ENCODE measurements at regions not wholly inside any gene's neighbourhood (a gene's known extent, or its start where the extent isn't known, plus 50 kb on each side); places are given as distances from the start of the nearest gene placed in this dataset.

DNA sequence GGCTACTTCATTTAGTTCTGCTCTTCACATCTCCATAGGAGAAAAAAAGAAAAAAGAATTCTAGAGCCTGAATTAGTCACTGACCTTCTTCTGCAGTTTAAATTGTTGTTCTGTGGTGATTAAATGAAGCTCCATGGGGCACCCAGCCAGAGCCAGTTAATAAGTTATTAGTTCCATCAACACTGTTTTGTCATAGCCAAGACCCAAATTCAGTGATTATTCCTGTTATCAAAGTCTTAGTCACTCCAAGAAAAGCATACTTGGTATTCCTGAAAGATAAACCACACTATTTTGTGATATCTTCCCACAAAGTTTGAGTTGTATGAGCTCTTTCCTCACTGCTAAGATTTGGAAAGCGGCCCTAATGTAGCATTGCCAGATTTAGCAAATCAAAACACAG lies 134.8 kb upstream of the RGMB start:
- DNase-seq (no peak), ATAC-seq (no peak)
- intact Hi-C loops (cut with DNase I, micrococcal nuclease), result no loop called here

GRCh38 chr5:98639274-98639673 lies 134.2 kb upstream of the RGMB start:
- DNase-seq (no peak), ATAC-seq (no peak)
- intact Hi-C loops (cut with DNase I, micrococcal nuclease), result no loop called here

- intact Hi-C loops (cut with DNase I, micrococcal nuclease), result no loop called here
- DNase-seq (no peak), ATAC-seq (no peak)
Measured at GRCh38 chr5:98641671-98642070, 131.8 kb upstream of the RGMB start.

- DNase-seq (no peak), ATAC-seq (no peak)
- intact Hi-C loops (cut with DNase I, micrococcal nuclease), result no loop called here
Measured at GRCh38 chr5:98643569-98643968, 129.9 kb upstream of the RGMB start.

- ATAC-seq, result no peak
- intact Hi-C loops (cut with DNase I, micrococcal nuclease), result no loop called here
Measured at GRCh38 chr5:98651715-98652114, 121.7 kb upstream of the RGMB start.

DNA sequence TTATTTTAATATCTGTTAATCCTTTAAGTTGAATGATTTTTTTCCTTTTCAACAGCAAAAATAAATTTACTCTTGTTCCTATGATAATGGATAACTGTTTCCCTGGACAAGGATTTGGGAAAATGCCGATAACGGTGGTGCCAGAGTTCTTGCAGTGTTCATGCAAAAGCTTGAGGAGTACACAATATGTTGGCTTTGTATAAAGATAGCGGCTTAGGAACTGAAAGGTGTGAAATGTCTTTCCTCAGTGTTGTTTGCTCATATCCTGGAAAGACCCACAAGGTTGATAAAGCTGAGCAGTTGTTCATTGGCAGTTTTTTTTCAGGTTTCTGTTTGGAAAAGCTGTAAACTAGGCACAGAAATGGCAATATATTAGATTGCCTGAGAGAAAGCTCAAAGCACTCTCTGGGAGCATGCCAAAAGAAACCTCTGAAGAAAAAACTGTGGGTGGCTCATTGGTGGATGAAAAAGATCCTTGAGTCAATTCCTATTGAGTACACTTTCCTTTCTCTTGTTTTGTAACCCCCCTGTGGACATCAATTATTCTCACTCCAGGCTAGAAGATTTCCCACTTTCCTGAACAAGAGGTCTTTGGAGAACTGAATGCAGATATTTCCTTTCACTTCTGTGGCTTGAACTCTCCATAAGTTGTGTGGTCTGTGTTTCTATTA lies 117.2 kb upstream of the RGMB start:
- DNase-seq, result no peak
- no peak for ATAC-seq
- intact Hi-C loops (cut with DNase I, micrococcal nuclease), result no loop called here

More at GRCh38 chr5:98651715-98652114, 121.7 kb upstream of the RGMB start:
- no peak for DNase-seq

GRCh38 chr5:98656796-98657195 lies 116.7 kb upstream of the RGMB start:
- intact Hi-C loops (cut with DNase I, micrococcal nuclease), result no loop called here

GRCh38 chr5:98657559-98657958 lies 115.9 kb upstream of the RGMB start:
- intact Hi-C loops (cut with DNase I, micrococcal nuclease), result no loop called here
- DNase-seq, result no peak
- ATAC-seq, result no peak

More at GRCh38 chr5:98656796-98657195, 116.7 kb upstream of the RGMB start:
- no peak for ATAC-seq
- DNase-seq, result no peak

DNA sequence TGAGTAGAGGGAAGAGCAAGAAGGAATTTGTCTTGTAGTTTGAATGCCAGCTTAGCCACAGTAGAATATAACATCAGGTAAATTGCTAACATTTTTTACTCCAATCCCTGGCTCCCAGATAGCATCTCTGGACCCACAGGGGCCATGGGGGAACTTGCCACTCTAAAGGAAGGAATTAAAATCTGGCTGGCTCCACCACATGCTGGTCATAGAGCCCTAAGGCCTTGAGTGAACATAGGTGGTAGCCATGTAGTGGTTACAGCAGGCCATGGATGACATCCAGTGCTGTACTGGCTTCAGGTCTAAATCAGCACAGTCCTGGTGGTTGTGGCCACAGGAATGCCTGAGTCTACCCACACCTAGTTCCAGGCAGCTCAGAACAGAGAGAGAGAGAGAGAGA lies 109.9 kb upstream of the RGMB start:
- no peak for DNase-seq
- intact Hi-C loops (cut with DNase I, micrococcal nuclease), result no loop called here
- no peak for ATAC-seq

- no peak for ATAC-seq
- no peak for DNase-seq
- intact Hi-C loops (cut with DNase I, micrococcal nuclease), result no loop called here
Measured at GRCh38 chr5:98664736-98665135, 108.7 kb upstream of the RGMB start.

DNA sequence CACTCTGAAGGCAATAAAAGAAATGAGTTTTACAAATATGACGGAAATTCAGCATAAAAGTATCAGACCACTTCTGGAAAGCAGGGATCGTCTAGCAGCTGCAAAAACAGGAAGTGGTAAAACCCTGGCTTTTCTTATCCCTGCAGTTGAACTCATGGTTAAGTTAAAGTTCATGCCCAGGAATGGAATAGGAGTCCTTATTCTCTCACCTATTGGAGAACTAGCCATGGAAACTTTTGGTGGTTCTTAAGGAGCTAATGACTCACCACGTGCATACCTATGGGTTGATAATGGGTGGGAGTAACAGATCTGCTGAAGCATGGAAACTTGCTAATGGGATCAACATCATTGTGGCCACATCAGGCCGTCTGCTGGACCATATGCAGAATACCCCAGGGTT lies 93.5 kb upstream of the RGMB start:
- intact Hi-C loops (cut with DNase I, micrococcal nuclease), result no loop called here
- DNase-seq, result no peak
- no peak for ATAC-seq

DNA sequence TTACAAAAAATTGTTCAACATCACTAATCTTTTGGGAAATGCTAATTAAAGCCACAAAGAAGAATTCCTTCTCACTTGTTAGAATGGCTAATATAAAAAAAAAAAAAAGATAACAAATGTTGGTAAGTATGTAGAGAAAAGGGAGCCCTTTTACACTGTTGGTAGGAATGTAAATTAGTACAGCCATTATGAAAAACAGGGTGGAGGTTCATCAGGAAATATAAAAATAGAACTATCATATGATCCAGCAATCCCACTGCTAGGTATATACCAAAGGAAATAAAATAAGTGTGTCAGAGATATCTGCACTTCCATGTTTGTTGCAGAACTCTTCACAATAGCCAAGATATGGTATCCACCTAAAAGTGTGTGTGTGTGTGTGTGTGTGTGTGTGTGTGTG lies 83.5 kb upstream of the RGMB start:
- DNase-seq (no peak), ATAC-seq (no peak)
- intact Hi-C loops (cut with DNase I, micrococcal nuclease), result no loop called here

DNA sequence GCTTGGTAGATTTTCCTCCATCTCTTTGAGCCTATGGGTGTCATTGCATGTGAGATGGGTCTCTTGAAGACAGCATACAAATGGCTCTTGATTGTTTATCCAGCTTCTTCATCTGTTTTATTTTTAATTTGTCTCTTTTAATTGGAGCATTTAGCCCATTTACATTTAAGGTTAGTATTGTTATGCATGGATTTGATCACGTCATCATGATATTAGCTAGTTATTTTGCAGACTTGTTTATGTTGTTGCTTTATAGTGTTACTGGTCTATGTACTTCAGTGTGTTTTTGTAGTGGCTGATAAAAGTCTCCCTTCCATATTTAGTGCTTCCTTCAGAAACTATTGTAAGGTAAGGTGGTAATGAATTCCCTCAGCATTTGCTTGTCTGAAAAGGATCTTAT lies 78.6 kb upstream of the RGMB start:
- DNase-seq, result no peak
- no peak for ATAC-seq
- intact Hi-C loops (cut with DNase I, micrococcal nuclease), result no loop called here

DNA sequence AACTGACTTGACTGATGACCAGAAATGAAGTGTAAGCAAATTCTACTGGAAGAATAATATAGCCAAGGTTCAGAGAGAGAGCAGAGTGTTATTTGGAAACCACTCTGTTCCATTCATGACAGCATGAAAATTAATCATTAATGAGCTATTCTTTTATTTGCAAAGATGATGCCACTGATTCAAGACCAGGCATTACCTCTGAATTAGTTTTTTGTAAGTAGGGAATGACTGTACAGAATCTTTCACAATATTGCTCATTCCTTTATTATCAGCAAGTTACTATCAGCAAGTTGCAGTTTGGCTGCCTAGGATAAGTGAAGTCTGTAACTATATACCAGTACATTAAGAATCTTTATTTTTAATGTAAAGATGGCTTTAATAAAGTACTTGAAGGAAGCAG lies 75.1 kb upstream of the RGMB start:
- intact Hi-C loops (cut with DNase I, micrococcal nuclease), result no loop called here
- ATAC-seq, result no peak
- no peak for DNase-seq

DNA sequence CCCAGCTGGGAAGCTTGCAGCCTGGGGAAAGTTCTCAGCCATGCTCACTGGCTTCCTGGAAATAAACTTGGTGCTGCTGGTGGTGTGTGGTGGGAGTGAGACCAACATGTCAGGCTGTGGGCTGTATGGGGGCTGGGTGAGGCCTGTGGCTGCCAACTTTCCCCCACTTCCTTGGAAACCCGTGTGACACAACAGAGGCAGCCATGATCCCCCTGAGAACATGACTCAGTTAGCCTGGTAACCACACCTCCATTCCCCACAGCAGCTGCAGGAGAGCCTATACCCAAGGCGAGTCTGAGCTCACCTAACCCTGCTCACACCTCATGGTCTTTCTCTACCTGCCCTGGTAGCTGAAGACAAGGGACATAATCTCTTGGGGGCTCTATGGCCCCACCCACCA lies 72.7 kb upstream of the RGMB start:
- ATAC-seq (no peak), DNase-seq (no peak)
- intact Hi-C loops (cut with DNase I, micrococcal nuclease), result no loop called here

DNA sequence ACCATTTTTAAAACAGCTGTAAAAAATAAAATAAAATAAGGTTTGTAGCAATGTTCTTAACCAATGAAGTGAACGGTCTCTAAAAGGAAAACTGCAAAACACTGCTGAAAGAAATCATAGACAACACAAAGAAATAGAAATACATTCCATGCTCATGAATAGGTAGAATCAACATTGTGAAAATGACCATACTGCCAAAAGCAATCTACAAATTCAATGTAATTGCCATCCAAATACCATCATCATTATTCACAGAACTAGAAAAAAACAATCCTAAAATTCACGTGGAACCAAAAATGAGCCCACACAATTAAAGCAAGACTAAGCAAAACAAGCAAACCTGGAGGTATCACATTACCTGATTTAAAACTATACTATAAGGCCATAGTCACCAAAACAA lies 67.6 kb upstream of the RGMB start:
- no peak for DNase-seq
- intact Hi-C loops (cut with DNase I, micrococcal nuclease), result no loop called here
- ATAC-seq, result no peak

GRCh38 chr5:98709681-98710080 lies 63.8 kb upstream of the RGMB start:
- intact Hi-C loops (cut with DNase I, micrococcal nuclease), result no loop called here
- DNase-seq (no peak), ATAC-seq (no peak)

DNA sequence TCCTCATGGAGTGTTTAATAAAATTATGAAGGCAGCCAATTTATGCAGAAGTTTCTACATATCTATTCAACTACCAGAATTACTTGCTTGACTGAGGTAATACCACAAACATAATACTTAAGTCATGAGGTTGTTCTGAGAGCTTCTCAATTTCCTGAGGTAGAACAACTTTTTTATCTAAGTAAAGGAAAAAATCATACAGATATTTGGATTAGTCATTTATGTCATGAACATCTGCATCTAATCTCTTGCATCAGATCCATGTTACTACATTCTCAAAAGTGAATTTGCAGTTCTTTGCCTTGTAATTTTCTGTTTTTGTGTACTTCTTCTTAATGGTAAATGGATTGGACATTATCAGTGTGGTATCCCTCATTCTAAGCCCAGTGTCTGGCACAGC lies 60.4 kb upstream of the RGMB start:
- ATAC-seq (no peak), DNase-seq (no peak)
- intact Hi-C loops (cut with DNase I, micrococcal nuclease), result no loop called here

- DNase-seq (no peak), ATAC-seq (no peak)
- intact Hi-C loops (cut with DNase I, micrococcal nuclease), result no loop called here
Measured at GRCh38 chr5:98713856-98714255, 59.6 kb upstream of the RGMB start.

DNA sequence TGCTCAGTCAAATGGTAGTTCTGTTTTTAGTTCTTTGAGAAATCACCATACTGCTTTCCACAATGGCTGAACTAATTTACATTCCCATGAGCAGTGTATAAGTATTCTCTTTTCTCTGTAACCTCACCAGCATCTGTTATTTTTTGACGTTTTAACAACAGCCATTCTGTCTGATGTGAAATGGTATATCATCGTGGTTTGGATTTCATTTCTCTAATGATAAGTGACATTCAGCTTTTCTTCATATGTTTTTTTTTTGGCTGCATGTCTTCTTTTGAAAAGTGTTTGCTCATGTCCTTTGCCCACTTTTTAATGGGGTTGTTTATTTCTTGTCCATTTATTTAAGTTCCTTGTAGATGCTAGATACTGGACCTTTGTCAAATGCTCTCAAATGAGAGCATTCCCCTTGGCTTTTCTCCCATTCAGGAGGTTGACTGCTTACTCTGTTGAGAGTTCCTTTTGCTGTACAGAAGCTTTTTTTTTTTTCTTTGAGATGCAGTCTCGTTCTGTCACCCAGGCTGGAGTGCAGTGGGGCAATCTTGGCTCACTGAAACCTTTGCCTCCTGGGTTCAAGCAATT lies 58.7 kb upstream of the RGMB start:
- intact Hi-C loops (cut with DNase I, micrococcal nuclease), result no loop called here
- DNase-seq (no peak), ATAC-seq (no peak)

DNA sequence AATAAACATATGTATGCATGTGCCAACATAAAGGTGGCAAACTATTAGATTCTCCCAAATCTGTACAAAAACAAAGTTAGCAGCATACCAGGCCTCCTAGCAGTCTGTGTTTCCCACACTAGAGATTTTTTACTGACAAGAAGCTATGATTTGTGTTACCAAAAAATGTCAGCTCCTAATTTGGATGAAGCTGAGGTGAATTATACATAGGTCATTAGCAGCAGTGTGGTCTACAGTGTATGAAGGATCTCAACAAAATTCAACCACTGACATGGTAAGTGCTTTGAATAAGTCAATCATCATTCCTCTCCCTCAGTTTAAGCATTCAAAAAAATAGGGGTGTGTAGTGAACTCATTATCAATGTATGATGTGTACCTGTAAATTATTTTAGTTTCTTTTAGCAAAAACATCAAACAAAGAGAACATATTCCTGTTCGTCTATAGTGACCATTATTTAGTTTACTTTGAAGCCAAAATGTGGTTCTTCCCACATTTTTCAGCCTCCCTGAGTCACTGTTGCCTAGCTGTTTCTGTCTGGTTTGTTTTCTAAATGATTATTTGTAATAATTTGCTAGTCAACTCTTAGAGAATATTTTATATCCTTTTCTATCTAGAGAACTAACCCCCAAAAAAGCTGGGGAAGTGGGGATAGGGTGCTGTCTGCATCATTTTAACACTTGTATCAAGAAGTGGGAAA lies 52.1 kb upstream of the RGMB start:
- DNase-seq, result no peak
- intact Hi-C loops (cut with DNase I, micrococcal nuclease), result no loop called here
- ATAC-seq, result no peak

Measured in left colon (tissue), 2 donors.